IMR-90 (cell line): ENCODE measurements at regions not wholly inside any gene's neighbourhood (a gene's known extent, or its start where the extent isn't known, plus 50 kb on each side); places are given as distances from the start of the nearest gene placed in this dataset.

Source experiments
- ATAC-seq: fragments of 200-7000 bp; cut with Tn5 transposase; 2 replicates; pipeline ENCODE4 v1.9.1; 2020; ENCODE audit warnings: low read depth, mild to moderate bottlenecking, moderate library complexity
- BruUV-seq: library from RNA; stranded (reverse); fragments of 400-500 nt; replicated peaks from 2 replicates; lab custom pipeline; 2021; lab: Mats Ljungman, UMichigan
- CTCF ChIA-PET: fragments of 300-600 bp; formaldehyde crosslinking; extraction: SDS; loops from one replicate; lab custom pipeline; 2021; ENCODE audit warnings: antibody characterized with exemption; lab: Yijun Ruan, JAX
- POLR2A ChIA-PET: fragments of 300-600 bp; sonication (Branson Sonifier 250); formaldehyde crosslinking; loops from one replicate; lab custom pipeline; 2022; ENCODE audit warnings: antibody characterized with exemption; ENCODE audit not compliant: unreplicated experiment; lab: Charles Lee
- DNase-seq: peaks from one replicate; pipeline ENCODE4 v3.0.0; 2013
- H2AFZ ChIP-seq: replicated peaks from 2 replicates; pipeline ENCODE3; 2013; ENCODE audit warnings: low read length, mild to moderate bottlenecking; ENCODE audit not compliant: poor library complexity
- H2AK5ac ChIP-seq: 2 replicates; pipeline ENCODE4 v1.6.1; 2013; ENCODE audit warnings: low read depth, low read length, inconsistent platforms
- H2AK9ac ChIP-seq: replicated peaks from 2 replicates; pipeline ENCODE3; 2013; ENCODE audit warnings: mild to moderate bottlenecking, low read depth, low read length, moderate library complexity; ENCODE audit not compliant: poor library complexity
- H2BK120ac ChIP-seq: 2 replicates; pipeline ENCODE4 v1.6.1; 2013; ENCODE audit warnings: low read depth, low read length, inconsistent platforms
- H2BK15ac ChIP-seq: 3 replicates; pipeline ENCODE4 v1.6.1; 2013; ENCODE audit warnings: low read depth, low read length, inconsistent platforms
- H2BK20ac ChIP-seq: 2 replicates; pipeline ENCODE4 v1.6.1; 2013; ENCODE audit warnings: low read depth, mild to moderate bottlenecking, inconsistent platforms, low read length, moderate library complexity
- H2BK5ac ChIP-seq: 2 replicates; pipeline ENCODE4 v1.6.1; 2013; ENCODE audit warnings: mild to moderate bottlenecking, low read depth, low read length, inconsistent platforms; ENCODE audit not compliant: poor library complexity, severe bottlenecking
- H3K14ac ChIP-seq: replicated peaks from 2 replicates; pipeline ENCODE4 v1.6.1; 2013; ENCODE audit warnings: low read depth, low read length, inconsistent platforms
- H3K18ac ChIP-seq: 2 replicates; pipeline ENCODE4 v1.6.1; 2013; ENCODE audit warnings: low read depth, low read length, control low read depth
- H3K23ac ChIP-seq: 2 replicates; pipeline ENCODE4 v1.6.1; 2013; ENCODE audit warnings: low read depth, low read length, inconsistent platforms
- H3K27ac ChIP-seq: 2 replicates; pipeline ENCODE4 v1.5.1; 2013; ENCODE audit warnings: mild to moderate bottlenecking, control low read depth, low read length; ENCODE audit not compliant: insufficient read depth
- H3K27me3 ChIP-seq: 2 replicates; pipeline ENCODE4 v1.6.1; 2013; ENCODE audit warnings: low read length; ENCODE audit not compliant: control insufficient read depth, insufficient read depth
- H3K36me3 ChIP-seq: 2 replicates; pipeline ENCODE4 v1.6.1; 2013; ENCODE audit warnings: low read length, mixed read lengths; ENCODE audit not compliant: control insufficient read depth, insufficient read depth
- H3K4ac ChIP-seq: 2 replicates; pipeline ENCODE4 v1.6.1; 2013; ENCODE audit warnings: low read depth, low read length, inconsistent platforms
- H3K4me1 ChIP-seq: 2 replicates; pipeline ENCODE4 v1.6.1; 2013; ENCODE audit warnings: low read length, mixed read lengths; ENCODE audit not compliant: control insufficient read depth, insufficient read depth
- H3K4me2 ChIP-seq: 2 replicates; pipeline ENCODE4 v1.6.1; 2013; ENCODE audit warnings: low read depth, mild to moderate bottlenecking, control low read depth, low read length, moderate library complexity
- H3K4me3 ChIP-seq: 2 replicates; pipeline ENCODE4 v1.5.1; 2013; ENCODE audit warnings: low read depth, mild to moderate bottlenecking, control low read depth, low read length, moderate library complexity; ENCODE audit not compliant: insufficient read depth
- H3K56ac ChIP-seq: 2 replicates; pipeline ENCODE4 v1.6.1; 2013; ENCODE audit warnings: low read length, inconsistent platforms; ENCODE audit not compliant: insufficient read depth; ENCODE audit errors: extremely low read depth
- H3K79me1 ChIP-seq, 2 experiments: 2 replicates each; pipeline ENCODE4 v1.6.1; 2013; ENCODE audit warnings: low read length in 2 of 2, inconsistent platforms in 1 of 2, low read depth in 1 of 2
- H3K9ac ChIP-seq: 2 replicates; pipeline ENCODE4 v1.6.1; 2013; ENCODE audit warnings: low read depth, low read length, control low read depth
- H3K9me1 ChIP-seq: 2 replicates; pipeline ENCODE4 v1.6.1; 2013; ENCODE audit warnings: low read length, inconsistent platforms; ENCODE audit not compliant: insufficient read depth
- H3K9me3 ChIP-seq: 2 replicates; pipeline ENCODE4 v1.6.1; 2013; ENCODE audit warnings: low read length; ENCODE audit not compliant: control insufficient read depth, insufficient read depth
- H4K20me1 ChIP-seq: 2 replicates; pipeline ENCODE4 v1.6.1; 2013; ENCODE audit warnings: low read length, inconsistent platforms; ENCODE audit not compliant: insufficient read depth
- H4K5ac ChIP-seq: 2 replicates; pipeline ENCODE4 v1.6.1; 2013; ENCODE audit warnings: mild to moderate bottlenecking, low read depth, low read length, control low read depth
- H4K8ac ChIP-seq, 2 experiments: 2 replicates each; pipeline ENCODE4 v1.6.1; 2013; ENCODE audit warnings: low read depth in 2 of 2, low read length in 2 of 2, control low read depth in 1 of 2, inconsistent platforms in 1 of 2
- H4K91ac ChIP-seq: 2 replicates; pipeline ENCODE4 v1.6.1; 2013; ENCODE audit warnings: low read depth, low read length, inconsistent platforms; ENCODE audit not compliant: insufficient read depth
- CEBPB ChIP-seq: IDR thresholded peaks from 2 replicates; pipeline ENCODE4 v1.6.1; 2012; ENCODE audit warnings: low read depth, low read length, improper control_type of control experiment
- CHD1 ChIP-seq: IDR thresholded peaks from 2 replicates; pipeline ENCODE4 v1.6.1; 2012; ENCODE audit warnings: low read depth, low read length, improper control_type of control experiment
- CTCF ChIP-seq: conservative IDR thresholded peaks from 2 replicates; pipeline ENCODE4 v1.5.1; 2012; ENCODE audit warnings: mild to moderate bottlenecking, low read depth, low read length, improper control_type of control experiment
- RAD21 ChIP-seq: IDR thresholded peaks from 2 replicates; pipeline ENCODE4 v1.6.1; 2012; ENCODE audit warnings: low read length, improper control_type of control experiment
- RFX5 ChIP-seq: IDR thresholded peaks from 2 replicates; pipeline ENCODE4 v1.8.0; 2012; ENCODE audit warnings: low read depth, mild to moderate bottlenecking, low read length, moderate library complexity
- WGBS, 2 experiments: methylation state at CpG; one replicate each; pipeline versions ENCODE4 v1.1.5 to v1.1.7; 2013; ENCODE audit warnings: missing lambda C conversion rate in 2 of 2; ENCODE audit not compliant: insufficient read length in 1 of 2; ENCODE audit errors: extremely low coverage in 2 of 2; 5-methylcytosine and 5-hydroxymethylcytosine counted together
- dilution Hi-C: fragments of 300-500 bp; cut with HindIII; formaldehyde crosslinking; loops from one replicate; pipeline ENCODE4 v1.14.3; 2018; ENCODE audit warnings: low sequenced_read_pairs; ENCODE audit not compliant: unreplicated experiment
- in situ Hi-C: fragments of 300-500 bp; cut with MboI; formaldehyde crosslinking; loops from 3 replicates; pipeline ENCODE4 v1.14.3; 2019; ENCODE audit warnings: low sequenced_read_pairs, inconsistent platforms, mixed read lengths
- intact Hi-C: fragments of 100-400 bp; cut with micrococcal nuclease; formaldehyde crosslinking; loops from 2 replicates; pipeline ENCODE4 v1.10.0; 2022
- TF ChIP-seq, protein P1 (sequence below): fragments of 150-350 bp; IDR thresholded peaks from 2 replicates; pipeline ENCODE4 v1.6.1; 2017; ENCODE audit warnings: mild to moderate bottlenecking, antibody characterized with exemption, low read length, low read depth

- Histone ChIP-seq H2BK20ac (no peak overlapping the region), H3K27ac (no peak overlapping the region), H4K91ac (no peak overlapping the region), H3K79me1 (no peaks in the 10 kb centered on the region), H3K9me1 (no peaks in the 10 kb centered on the region), H2BK5ac (no peak overlapping the region), H3K4me3 (no peak overlapping the region), H4K20me1 (no peaks in the 10 kb centered on the region), H2AFZ (no peak overlapping the region), H4K8ac (no peak overlapping the region), H3K4me2 (no peak overlapping the region), H3K4ac (no peak overlapping the region), H3K14ac (no peak overlapping the region), H3K4me1 (no peaks in the 10 kb centered on the region), H2AK5ac (no peak overlapping the region), H3K27me3 (no peaks in the 10 kb centered on the region), H3K56ac (no peak overlapping the region), H3K36me3 (no peaks in the 10 kb centered on the region), H2AK9ac (no peak overlapping the region), H4K5ac (no peak overlapping the region), H3K9ac (no peak overlapping the region), H3K9me3 (peaks cover 41% of the 10 kb centered on the region), H2BK120ac (no peak overlapping the region), H3K18ac (no peak overlapping the region), H3K23ac (no peak overlapping the region), H2BK15ac (no peak overlapping the region)
- no TSS peak for BruUV-seq
- WGBS, 2 experiments = no CpG with 5 or more reads among the region's 14 CpGs
- dilution Hi-C loops = no loop called here
- TF ChIP-seq CTCF (no peak), CHD1 (no peak), RFX5 (no peak), CEBPB (no peak), RAD21 (no peak)
- TF ChIP-seq, protein P1, sequence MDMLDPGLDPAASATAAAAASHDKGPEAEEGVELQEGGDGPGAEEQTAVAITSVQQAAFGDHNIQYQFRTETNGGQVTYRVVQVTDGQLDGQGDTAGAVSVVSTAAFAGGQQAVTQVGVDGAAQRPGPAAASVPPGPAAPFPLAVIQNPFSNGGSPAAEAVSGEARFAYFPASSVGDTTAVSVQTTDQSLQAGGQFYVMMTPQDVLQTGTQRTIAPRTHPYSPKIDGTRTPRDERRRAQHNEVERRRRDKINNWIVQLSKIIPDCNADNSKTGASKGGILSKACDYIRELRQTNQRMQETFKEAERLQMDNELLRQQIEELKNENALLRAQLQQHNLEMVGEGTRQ = no peak
- DNase-seq (no peak), ATAC-seq (no peak)
- POLR2A ChIA-PET = no interaction called here
- CTCF ChIA-PET = no interaction called here
- in situ Hi-C loops = no loop called here
- intact Hi-C loops = no loop called here
These were observed 75.6 kb upstream of the TMEM132C start for GRCh38 chr12:128191380-128191779.
